NOMO-1 (cell line): ENCODE measurements at regions not wholly inside any gene's neighbourhood (a gene's known extent, or its start where the extent isn't known, plus 50 kb on each side); places are given as distances from the start of the nearest gene placed in this dataset.
A peak's percentile ranks its signal among the peaks of the same experiment; 100 is the strongest.

Source experiments
- DNase-seq, 2 experiments: peaks; one replicate each; lab custom pipeline; 2025; ENCODE audit not compliant: unreplicated experiment in 2 of 2; lab: John Stamatoyannopoulos, UW

GRCh38 chr2:133809485-133809884 lies 241.2 kb upstream of the NCKAP5 start:
- DNase-seq = no peak

- DNase-seq = no peak
These were observed 242.3 kb upstream of the NCKAP5 start for GRCh38 chr2:133810559-133810958.

- DNase-seq = peak in 1 of 2 experiments; percentile 1
These were observed 243.3 kb upstream of the NCKAP5 start for GRCh38 chr2:133811409-133812125.

GRCh38 chr2:133812826-133813617 lies 244.8 kb upstream of the NCKAP5 start:
- DNase-seq = no peak

- no peak for DNase-seq
These were observed 246.6 kb upstream of the NCKAP5 start for GRCh38 chr2:133814890-133815289.

GRCh38 chr2:133816037-133816436 lies 247.8 kb upstream of the NCKAP5 start:
- no peak for DNase-seq

GRCh38 chr2:133817680-133818566 lies 249.7 kb upstream of the NCKAP5 start:
- DNase-seq = no peak

GRCh38 chr2:133818661-133819060 lies 250.4 kb upstream of the NCKAP5 start:
- no peak for DNase-seq

- no peak for DNase-seq
These were observed 251.6 kb upstream of the NCKAP5 start for GRCh38 chr2:133819906-133820305.

- DNase-seq = no peak
These were observed 253.0 kb upstream of the NCKAP5 start for GRCh38 chr2:133821107-133821760.

- no peak for DNase-seq
These were observed 254.4 kb upstream of the NCKAP5 start for GRCh38 chr2:133822517-133823225.

- no peak for DNase-seq
These were observed 254.9 kb upstream of the NCKAP5 start for GRCh38 chr2:133823226-133823550.

- no peak for DNase-seq
These were observed 256.6 kb upstream of the NCKAP5 start for GRCh38 chr2:133824869-133825268.

GRCh38 chr2:133825778-133826177 lies 257.5 kb upstream of the NCKAP5 start:
- DNase-seq = no peak

GRCh38 chr2:133828913-133829312 lies 260.6 kb upstream of the NCKAP5 start:
- no peak for DNase-seq

GRCh38 chr2:133829450-133830020 lies 261.3 kb upstream of the NCKAP5 start:
- no peak for DNase-seq

- DNase-seq = no peak
These were observed 265.5 kb upstream of the NCKAP5 start for GRCh38 chr2:133833746-133834145.

- DNase-seq = peak in 1 of 2 experiments; percentile 8
These were observed 267.8 kb upstream of the NCKAP5 start for GRCh38 chr2:133835821-133836619.
